Prostate gland (tissue), 2 donors: ENCODE measurements at regions not wholly inside any gene's neighbourhood (a gene's known extent, or its start where the extent isn't known, plus 50 kb on each side); places are given as distances from the start of the nearest gene placed in this dataset.

Experiments
- POLR2A ChIP-seq: fragments of 450-650 bp; IDR thresholded peaks from one replicate; pipeline ENCODE4 v1.6.1; 2016; ENCODE audit warnings: antibody characterized with exemption, mild to moderate bottlenecking
- TF ChIP-seq, protein P1 (sequence below), 4 experiments: fragments of 200-600 bp in 2 of 4; fragments of 450-650 bp in 2 of 4; sonication (generic) in 2 of 4; IDR thresholded peaks; 1 replicate in 3 of 4; 2 replicates in 1 of 4; pipeline ENCODE4 v1.5.1; 2016 to 2019; ENCODE audit warnings: antibody characterized with exemption in 4 of 4, mild to moderate bottlenecking in 2 of 4, moderate library complexity in 2 of 4

DNA sequence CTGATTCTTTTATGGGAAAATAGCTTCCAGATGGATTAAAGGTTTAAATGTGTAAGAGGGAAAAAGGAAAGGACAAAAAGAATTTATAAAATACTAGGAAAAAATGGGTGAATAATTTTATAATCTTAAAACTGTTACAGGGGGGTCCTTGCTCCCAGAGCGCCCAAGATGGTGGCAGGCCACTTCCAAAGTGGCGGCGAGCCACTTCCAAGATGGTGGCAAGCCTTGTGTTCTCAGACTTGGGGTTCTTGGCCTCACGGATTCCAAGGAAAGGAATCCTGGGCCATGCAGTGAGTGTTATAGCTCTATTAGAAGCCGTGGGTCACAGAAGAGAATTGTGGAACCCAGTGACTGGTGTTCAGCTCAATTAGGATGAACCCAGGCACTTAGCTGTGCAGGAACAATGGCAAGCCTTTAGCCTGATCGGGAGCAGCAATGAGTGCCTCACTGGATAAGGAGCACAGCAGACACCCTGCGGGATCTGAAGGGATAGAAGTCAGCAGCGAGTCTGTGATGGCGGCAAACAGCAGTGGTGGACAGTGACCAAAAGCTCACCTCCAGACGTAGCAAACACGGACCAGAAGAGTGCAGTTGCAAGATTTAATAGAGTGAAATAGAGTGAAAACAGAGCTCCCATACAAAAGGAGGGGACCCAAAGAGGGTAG, 83.2 kb upstream of the SNCAIP start:
- TF ChIP-seq POLR2A = no peak
- TF ChIP-seq, protein P1, sequence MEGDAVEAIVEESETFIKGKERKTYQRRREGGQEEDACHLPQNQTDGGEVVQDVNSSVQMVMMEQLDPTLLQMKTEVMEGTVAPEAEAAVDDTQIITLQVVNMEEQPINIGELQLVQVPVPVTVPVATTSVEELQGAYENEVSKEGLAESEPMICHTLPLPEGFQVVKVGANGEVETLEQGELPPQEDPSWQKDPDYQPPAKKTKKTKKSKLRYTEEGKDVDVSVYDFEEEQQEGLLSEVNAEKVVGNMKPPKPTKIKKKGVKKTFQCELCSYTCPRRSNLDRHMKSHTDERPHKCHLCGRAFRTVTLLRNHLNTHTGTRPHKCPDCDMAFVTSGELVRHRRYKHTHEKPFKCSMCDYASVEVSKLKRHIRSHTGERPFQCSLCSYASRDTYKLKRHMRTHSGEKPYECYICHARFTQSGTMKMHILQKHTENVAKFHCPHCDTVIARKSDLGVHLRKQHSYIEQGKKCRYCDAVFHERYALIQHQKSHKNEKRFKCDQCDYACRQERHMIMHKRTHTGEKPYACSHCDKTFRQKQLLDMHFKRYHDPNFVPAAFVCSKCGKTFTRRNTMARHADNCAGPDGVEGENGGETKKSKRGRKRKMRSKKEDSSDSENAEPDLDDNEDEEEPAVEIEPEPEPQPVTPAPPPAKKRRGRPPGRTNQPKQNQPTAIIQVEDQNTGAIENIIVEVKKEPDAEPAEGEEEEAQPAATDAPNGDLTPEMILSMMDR (IDR thresholded peaks at IDR 0.05) = no peak
